NOMO-1 (cell line): ENCODE measurements at regions not wholly inside any gene's neighbourhood (a gene's known extent, or its start where the extent isn't known, plus 50 kb on each side); places are given as distances from the start of the nearest gene placed in this dataset.

ENCODE experiments used
- DNase-seq, 2 experiments: peaks; one replicate each; lab custom pipeline; 2025; ENCODE audit not compliant: unreplicated experiment in 2 of 2; lab: John Stamatoyannopoulos, UW

- peak; percentile 24 to 82 for DNase-seq
These were observed 52.9 kb upstream of the LIMCH1 start for GRCh38 chr4:41485041-41485440.

GRCh38 chr4:41487868-41488440, 50.0 kb upstream of the LIMCH1 start:
- DNase-seq = peak in 1 of 2 experiments; percentile 31
